Neuronal stem cell (in vitro differentiated cells): ENCODE measurements at regions not wholly inside any gene's neighbourhood (a gene's known extent, or its start where the extent isn't known, plus 50 kb on each side); places are given as distances from the start of the nearest gene placed in this dataset.

Experiments used
- DNase-seq: peaks from one replicate; pipeline ENCODE4 v3.0.0-alpha.2; 2013; ENCODE audit warnings: low spot score
- H2AFZ ChIP-seq: one replicate; pipeline ENCODE4 v1.6.1; 2013; ENCODE audit warnings: mild to moderate bottlenecking, low read length, inconsistent platforms
- H2AK5ac ChIP-seq: 2 replicates; pipeline ENCODE4 v1.6.1; 2013; ENCODE audit warnings: low read depth, mild to moderate bottlenecking, inconsistent platforms, low read length, moderate library complexity, mixed read lengths
- H2BK120ac ChIP-seq: 2 replicates; pipeline ENCODE4 v1.6.1; 2013; ENCODE audit warnings: low read depth, mild to moderate bottlenecking, inconsistent platforms, low read length, moderate library complexity, mixed read lengths
- H2BK12ac ChIP-seq: one replicate; pipeline ENCODE4 v1.6.1; 2013; ENCODE audit warnings: low read length, inconsistent platforms
- H2BK15ac ChIP-seq: 2 replicates; pipeline ENCODE4 v1.6.1; 2013; ENCODE audit warnings: mild to moderate bottlenecking, low read length, inconsistent platforms, mixed read lengths
- H2BK5ac ChIP-seq: one replicate; pipeline ENCODE4 v1.6.1; 2013; ENCODE audit warnings: inconsistent platforms, mild to moderate bottlenecking, low read length, moderate library complexity
- H3K14ac ChIP-seq: one replicate; pipeline ENCODE4 v1.6.1; 2013; ENCODE audit warnings: low read length, inconsistent platforms
- H3K18ac ChIP-seq: 2 replicates; pipeline ENCODE4 v1.6.1; 2013; ENCODE audit warnings: low read length, inconsistent platforms
- H3K23ac ChIP-seq: 2 replicates; pipeline ENCODE4 v1.6.1; 2013; ENCODE audit warnings: low read depth, mild to moderate bottlenecking, mixed read lengths, low read length, inconsistent platforms; ENCODE audit not compliant: poor library complexity
- H3K27ac ChIP-seq: replicated peaks from 3 replicates; pipeline ENCODE4 v1.5.1; 2013; ENCODE audit warnings: low read length, inconsistent platforms
- H3K27me3 ChIP-seq, 3 experiments: 2 replicates each; pipeline ENCODE4 v1.6.1; 2013; ENCODE audit warnings: low read length in 3 of 3, mild to moderate bottlenecking in 2 of 3, inconsistent platforms in 1 of 3, low read depth in 1 of 3, mixed read lengths in 1 of 3, moderate library complexity in 1 of 3; ENCODE audit not compliant: control insufficient read depth in 3 of 3, insufficient read depth in 3 of 3
- H3K36me3 ChIP-seq, 2 donors: replicated peaks in 1 of 2; 2 replicates each; pipeline ENCODE4 v1.6.1; 2013; ENCODE audit warnings: low read length in 2 of 2; ENCODE audit not compliant: control insufficient read depth in 2 of 2, insufficient read depth in 2 of 2
- H3K4ac ChIP-seq: 2 replicates; pipeline ENCODE4 v1.6.1; 2013; ENCODE audit warnings: inconsistent platforms, mild to moderate bottlenecking, low read length, moderate library complexity
- H3K4me1 ChIP-seq, 2 donors: 1 replicate in 1 of 2; 2 replicates in 1 of 2; pipeline ENCODE4 v1.6.1; 2013; ENCODE audit warnings: low read length in 2 of 2, low read depth in 1 of 2; ENCODE audit not compliant: control insufficient read depth in 2 of 2, insufficient read depth in 1 of 2
- H3K4me2 ChIP-seq: one replicate; pipeline ENCODE4 v1.6.1; 2013; ENCODE audit warnings: mild to moderate bottlenecking, low read length, inconsistent platforms; ENCODE audit not compliant: insufficient read depth, poor library complexity, severe bottlenecking
- H3K4me3 ChIP-seq, 2 donors: 2 replicates each; pipeline ENCODE4 v1.5.1; 2013; ENCODE audit warnings: low read length in 2 of 2, mild to moderate bottlenecking in 2 of 2, inconsistent platforms in 1 of 2, moderate library complexity in 1 of 2
- H3K79me1 ChIP-seq: one replicate; pipeline ENCODE4 v1.6.1; 2013; ENCODE audit warnings: low read depth, mild to moderate bottlenecking, inconsistent platforms, low read length, moderate library complexity
- H3K9ac ChIP-seq: one replicate; pipeline ENCODE4 v1.6.1; 2013; ENCODE audit warnings: mild to moderate bottlenecking, low read depth, low read length, inconsistent platforms; ENCODE audit not compliant: poor library complexity
- H3K9me3 ChIP-seq, 2 donors: replicated peaks in 1 of 2; 2 replicates each; pipeline versions ENCODE3 to v1.6.1; 2013; ENCODE audit warnings: low read length in 2 of 2, mild to moderate bottlenecking in 2 of 2, inconsistent platforms in 1 of 2, low read depth in 1 of 2, mixed read lengths in 1 of 2, moderate library complexity in 1 of 2; ENCODE audit not compliant: control insufficient read depth in 2 of 2, insufficient read depth in 1 of 2
- H4K8ac ChIP-seq: one replicate; pipeline ENCODE4 v1.6.1; 2013; ENCODE audit warnings: low read depth, mild to moderate bottlenecking, inconsistent platforms, low read length, moderate library complexity
- H4K91ac ChIP-seq: one replicate; pipeline ENCODE4 v1.6.1; 2013; ENCODE audit warnings: low read length, low read depth, mild to moderate bottlenecking, inconsistent platforms; ENCODE audit not compliant: poor library complexity
- WGBS, 2 donors: extraction: QIAGEN DNeasy Blood & Tissue Kit; methylation state at CpG; one replicate each; pipeline ENCODE4 v1.1.7; 2013; ENCODE audit warnings: missing lambda C conversion rate in 2 of 2, mixed read lengths in 1 of 2; ENCODE audit not compliant: insufficient read length in 2 of 2, insufficient replicate concordance in 1 of 2; ENCODE audit errors: extremely low coverage in 2 of 2; 5-methylcytosine and 5-hydroxymethylcytosine counted together

- H3K4me1 ChIP-seq = peaks cover 0 to 3% of the 10 kb centered on the region in 2 donors
- H3K4me3 ChIP-seq = no peak overlapping the region
- H2BK12ac ChIP-seq = no peak overlapping the region
- no CpG with 5 or more reads among the region's 5 CpGs for WGBS, 2 donors
- no peak overlapping the region for H3K4ac ChIP-seq
- no peak overlapping the region for H2AFZ ChIP-seq
- H3K4me2 ChIP-seq = no peak overlapping the region
- H3K79me1 ChIP-seq = no peaks in the 10 kb centered on the region
- no peak overlapping the region for H3K9ac ChIP-seq
- no peak overlapping the region for H4K8ac ChIP-seq
- no peak overlapping the region for H2AK5ac ChIP-seq
- no peaks in the 10 kb centered on the region for H3K9me3 ChIP-seq
- H3K14ac ChIP-seq = no peak overlapping the region
- H2BK5ac ChIP-seq = no peak overlapping the region
- H3K36me3 ChIP-seq = no peaks in the 10 kb centered on the region
- H4K91ac ChIP-seq = no peak overlapping the region
- H3K27me3 ChIP-seq = peaks cover 0 to 7% (median 0%) of the 10 kb centered on the region in 3 experiments
- H3K27ac ChIP-seq = no peak overlapping the region
- H3K23ac ChIP-seq = peak overlapping the region; percentile 55
- no peak overlapping the region for H2BK15ac ChIP-seq
- H3K18ac ChIP-seq = no peak overlapping the region
- no peak overlapping the region for H2BK120ac ChIP-seq
- DNase-seq = no peak
Measured at GRCh38 chr2:129895061-129895460, 84.4 kb upstream of the RAB6C start.

- no peak overlapping the region for H3K4ac ChIP-seq
- peaks cover 0 to 3% of the 10 kb centered on the region in 2 donors for H3K4me1 ChIP-seq
- WGBS, 2 donors = no CpG with 5 or more reads among the region's 2 CpGs
- no peaks in the 10 kb centered on the region for H3K9me3 ChIP-seq
- H3K4me2 ChIP-seq = no peak overlapping the region
- no peak overlapping the region for H2BK12ac ChIP-seq
- no peak overlapping the region for H4K91ac ChIP-seq
- H2BK15ac ChIP-seq = no peak overlapping the region
- no peak for DNase-seq
- no peaks in the 10 kb centered on the region for H3K79me1 ChIP-seq
- H3K27me3 ChIP-seq = peaks cover 0 to 7% (median 0%) of the 10 kb centered on the region in 3 experiments
- no peak overlapping the region for H3K27ac ChIP-seq
- no peak overlapping the region for H2BK5ac ChIP-seq
- no peak overlapping the region for H3K4me3 ChIP-seq
- H3K18ac ChIP-seq = no peak overlapping the region
- no peak overlapping the region for H2AK5ac ChIP-seq
- no peak overlapping the region for H4K8ac ChIP-seq
- no peak overlapping the region for H2BK120ac ChIP-seq
- no peak overlapping the region for H3K9ac ChIP-seq
- H2AFZ ChIP-seq = no peak overlapping the region
- H3K23ac ChIP-seq = no peak overlapping the region
- H3K14ac ChIP-seq = no peak overlapping the region
- no peaks in the 10 kb centered on the region for H3K36me3 ChIP-seq
Measured at GRCh38 chr2:129895526-129896082, 83.9 kb upstream of the RAB6C start.

DNA sequence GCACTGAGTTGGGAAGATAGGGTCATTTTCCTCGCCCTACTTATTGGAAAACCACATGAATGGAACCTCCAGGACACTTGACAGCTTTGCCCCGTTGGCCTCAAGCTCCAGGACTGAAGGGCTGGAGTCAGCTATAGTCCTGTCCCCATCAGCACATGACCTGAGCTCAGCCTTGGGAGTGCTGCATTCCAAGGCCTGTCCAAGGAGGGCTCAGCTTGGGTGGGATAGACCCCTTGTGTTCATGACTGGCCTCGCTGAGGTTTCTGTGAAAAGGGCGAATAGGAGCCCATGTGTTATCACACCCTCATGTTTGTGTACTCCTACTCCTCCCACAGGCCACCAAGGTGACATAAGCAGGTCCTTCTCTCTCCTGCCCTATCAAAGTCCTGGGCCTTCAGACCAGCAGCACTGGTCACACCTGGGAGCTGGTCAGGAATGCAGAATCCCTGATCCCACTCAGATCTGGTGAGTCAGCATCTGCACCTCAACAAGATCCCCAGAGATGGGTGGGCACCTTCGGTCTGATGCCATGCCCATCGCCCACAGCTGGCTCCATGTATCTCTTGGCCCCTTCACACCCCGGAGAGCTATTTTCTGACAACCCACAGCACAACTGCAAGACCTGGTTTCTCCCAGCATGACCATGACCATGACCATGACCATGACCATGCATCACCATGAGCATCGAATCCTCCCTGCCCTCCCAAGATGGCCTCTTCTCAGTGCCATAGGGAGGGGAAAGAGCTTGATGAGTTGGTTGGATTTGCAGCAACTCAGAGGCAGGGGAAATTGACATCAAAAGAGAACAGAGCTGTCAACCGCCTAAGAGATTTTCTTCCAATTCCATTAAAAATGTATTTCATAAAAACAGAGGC lies 83.0 kb upstream of the RAB6C start:
- Histone ChIP-seq H2BK12ac (no peak overlapping the region), H3K14ac (no peak overlapping the region), H4K8ac (no peak overlapping the region), H2AFZ (no peak overlapping the region), H3K4ac (no peak overlapping the region), H2AK5ac (no peak overlapping the region), H4K91ac (no peak overlapping the region), H3K4me1 (peaks cover 0 to 2% of the 10 kb centered on the region in 2 donors), H3K23ac (no peak overlapping the region), H3K4me2 (no peak overlapping the region), H3K27me3 (peaks cover 0 to 7% (median 0%) of the 10 kb centered on the region in 3 experiments), H2BK15ac (no peak overlapping the region), H2BK5ac (no peak overlapping the region), H2BK120ac (no peak overlapping the region), H3K9ac (no peak overlapping the region), H3K79me1 (no peaks in the 10 kb centered on the region), H3K18ac (no peak overlapping the region), H3K9me3 (no peaks in the 10 kb centered on the region), H3K4me3 (no peak overlapping the region), H3K36me3 (no peaks in the 10 kb centered on the region), H3K27ac (no peak overlapping the region)
- DNase-seq = no peak
- WGBS, 2 donors = no CpG with 5 or more reads among the region's 9 CpGs

DNA sequence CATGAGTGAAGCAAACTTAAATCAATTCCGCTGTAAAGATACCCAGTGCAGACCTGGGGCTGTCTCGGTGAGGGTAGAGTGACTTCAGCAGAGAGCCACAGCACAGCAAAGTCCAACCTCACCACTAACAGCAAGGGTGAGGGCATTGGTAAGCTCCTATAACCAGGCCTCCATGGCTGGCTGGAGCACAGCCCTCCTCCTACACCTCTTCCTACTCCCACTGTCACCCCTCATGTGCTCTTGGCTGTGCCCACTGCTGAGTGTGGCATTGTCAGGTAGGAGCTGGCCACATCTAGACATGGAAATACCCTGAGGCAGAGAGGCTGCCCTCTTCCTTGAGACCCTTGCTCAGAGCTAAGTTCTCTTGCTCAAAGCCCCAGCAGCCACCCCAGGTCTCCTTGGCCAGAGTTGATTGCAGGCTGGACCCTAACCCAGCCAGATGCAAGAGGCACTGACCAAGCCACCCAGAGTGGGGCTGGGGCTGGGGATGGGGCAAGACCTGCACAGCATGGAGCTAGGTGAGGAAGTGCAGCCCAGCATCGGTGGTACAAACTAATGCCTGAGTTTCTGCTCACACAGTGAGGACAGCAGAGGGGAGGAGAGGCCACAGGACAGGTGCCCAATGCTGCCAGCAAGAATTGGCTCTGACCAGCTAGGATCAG lies 77.6 kb upstream of the RAB6C start:
- peak overlapping the region; percentile 65 for H3K23ac ChIP-seq
- no peak overlapping the region for H2BK5ac ChIP-seq
- WGBS, 2 donors = no CpG with 5 or more reads among the region's 3 CpGs
- no peak overlapping the region for H3K4me2 ChIP-seq
- no peaks in the 10 kb centered on the region for H3K9me3 ChIP-seq
- no peak overlapping the region for H2BK12ac ChIP-seq
- no peak overlapping the region for H2BK15ac ChIP-seq
- peaks cover 0 to 2% (median 0%) of the 10 kb centered on the region in 3 experiments for H3K27me3 ChIP-seq
- H3K79me1 ChIP-seq = no peaks in the 10 kb centered on the region
- no peaks in the 10 kb centered on the region for H3K36me3 ChIP-seq
- no peak for DNase-seq
- no peak overlapping the region for H3K14ac ChIP-seq
- H2AFZ ChIP-seq = no peak overlapping the region
- H4K8ac ChIP-seq = no peak overlapping the region
- no peak overlapping the region for H3K4me3 ChIP-seq
- no peak overlapping the region for H3K9ac ChIP-seq
- no peak overlapping the region for H3K4ac ChIP-seq
- H4K91ac ChIP-seq = no peak overlapping the region
- H3K18ac ChIP-seq = peak overlapping the region; percentile 3
- H3K4me1 ChIP-seq = no peaks in the 10 kb centered on the region
- no peak overlapping the region for H2BK120ac ChIP-seq
- H3K27ac ChIP-seq = no peak overlapping the region
- H2AK5ac ChIP-seq = no peak overlapping the region
